Ishikawa (cell line): ENCODE measurements at regions not wholly inside any gene's neighbourhood (a gene's known extent, or its start where the extent isn't known, plus 50 kb on each side); places are given as distances from the start of the nearest gene placed in this dataset.

Source experiments
- CEBPB ChIP-seq: IDR thresholded peaks from 2 replicates; pipeline ENCODE4 v1.6.1; 2012
- FOXM1 ChIP-seq: IDR thresholded peaks from 2 replicates; pipeline ENCODE4 v1.6.1; 2012; ENCODE audit warnings: low read depth, borderline replicate concordance
- NFIC ChIP-seq: IDR thresholded peaks from 2 replicates; pipeline ENCODE4 v1.6.1; 2012
- RAD21 ChIP-seq: IDR thresholded peaks from 2 replicates; pipeline ENCODE4 v1.6.1; 2012; ENCODE audit warnings: low read depth
- TAF1 ChIP-seq: IDR thresholded peaks from 2 replicates; pipeline ENCODE4 v1.6.1; 2012; ENCODE audit warnings: low read depth, mild to moderate bottlenecking
- YY1 ChIP-seq: IDR thresholded peaks from 2 replicates; pipeline ENCODE4 v1.6.1; 2012; ENCODE audit warnings: low read depth
- TF ChIP-seq, protein P1 (sequence below): IDR thresholded peaks from 2 replicates; pipeline ENCODE4 v1.6.1; 2012; ENCODE audit warnings: low read depth, mild to moderate bottlenecking

DNA sequence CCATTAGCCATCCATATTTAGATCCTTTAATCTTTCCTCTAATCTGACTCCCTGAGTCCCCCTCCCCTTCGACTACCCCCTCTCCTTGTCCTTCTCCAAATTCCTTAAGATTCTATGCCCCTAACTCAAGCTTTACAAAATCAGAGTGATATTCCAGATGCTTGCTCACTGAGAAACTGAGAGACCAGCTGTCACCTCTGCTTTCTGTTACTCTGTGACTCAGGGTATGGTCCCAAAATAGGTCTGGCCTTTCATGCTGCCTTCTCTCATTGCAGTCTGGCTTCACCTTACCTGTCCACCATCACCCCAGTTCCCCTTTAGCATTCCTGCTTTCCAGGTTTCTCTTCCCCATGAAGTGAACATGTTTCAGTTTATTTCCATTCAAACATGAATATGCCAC lies 383.3 kb upstream of the SLC30A5 start:
- TF ChIP-seq, protein P1, sequence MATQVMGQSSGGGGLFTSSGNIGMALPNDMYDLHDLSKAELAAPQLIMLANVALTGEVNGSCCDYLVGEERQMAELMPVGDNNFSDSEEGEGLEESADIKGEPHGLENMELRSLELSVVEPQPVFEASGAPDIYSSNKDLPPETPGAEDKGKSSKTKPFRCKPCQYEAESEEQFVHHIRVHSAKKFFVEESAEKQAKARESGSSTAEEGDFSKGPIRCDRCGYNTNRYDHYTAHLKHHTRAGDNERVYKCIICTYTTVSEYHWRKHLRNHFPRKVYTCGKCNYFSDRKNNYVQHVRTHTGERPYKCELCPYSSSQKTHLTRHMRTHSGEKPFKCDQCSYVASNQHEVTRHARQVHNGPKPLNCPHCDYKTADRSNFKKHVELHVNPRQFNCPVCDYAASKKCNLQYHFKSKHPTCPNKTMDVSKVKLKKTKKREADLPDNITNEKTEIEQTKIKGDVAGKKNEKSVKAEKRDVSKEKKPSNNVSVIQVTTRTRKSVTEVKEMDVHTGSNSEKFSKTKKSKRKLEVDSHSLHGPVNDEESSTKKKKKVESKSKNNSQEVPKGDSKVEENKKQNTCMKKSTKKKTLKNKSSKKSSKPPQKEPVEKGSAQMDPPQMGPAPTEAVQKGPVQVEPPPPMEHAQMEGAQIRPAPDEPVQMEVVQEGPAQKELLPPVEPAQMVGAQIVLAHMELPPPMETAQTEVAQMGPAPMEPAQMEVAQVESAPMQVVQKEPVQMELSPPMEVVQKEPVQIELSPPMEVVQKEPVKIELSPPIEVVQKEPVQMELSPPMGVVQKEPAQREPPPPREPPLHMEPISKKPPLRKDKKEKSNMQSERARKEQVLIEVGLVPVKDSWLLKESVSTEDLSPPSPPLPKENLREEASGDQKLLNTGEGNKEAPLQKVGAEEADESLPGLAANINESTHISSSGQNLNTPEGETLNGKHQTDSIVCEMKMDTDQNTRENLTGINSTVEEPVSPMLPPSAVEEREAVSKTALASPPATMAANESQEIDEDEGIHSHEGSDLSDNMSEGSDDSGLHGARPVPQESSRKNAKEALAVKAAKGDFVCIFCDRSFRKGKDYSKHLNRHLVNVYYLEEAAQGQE, result no peak
- no peak for TF ChIP-seq YY1
- no peak for TF ChIP-seq TAF1
- TF ChIP-seq RAD21, result no peak
- no peak for TF ChIP-seq NFIC
- no peak for TF ChIP-seq CEBPB
- no peak for TF ChIP-seq FOXM1
